H9 (cell line): ENCODE measurements at regions not wholly inside any gene's neighbourhood (a gene's known extent, or its start where the extent isn't known, plus 50 kb on each side); places are given as distances from the start of the nearest gene placed in this dataset.

ENCODE experiments used
- DNase-seq: peaks from one replicate; pipeline ENCODE4 v3.0.0-alpha.2; 2017
- H2AFZ ChIP-seq: one replicate; pipeline ENCODE4 v1.6.1; 2013; ENCODE audit warnings: mild to moderate bottlenecking, low read length, control low read depth, moderate library complexity
- H2AK5ac ChIP-seq: 2 replicates; pipeline ENCODE4 v1.6.1; 2013; ENCODE audit warnings: low read length, control low read depth, mixed read lengths; ENCODE audit not compliant: insufficient read length
- H2BK120ac ChIP-seq: one replicate; pipeline ENCODE4 v1.6.1; 2013; ENCODE audit warnings: low read depth, mild to moderate bottlenecking, low read length, control low read depth, inconsistent platforms; ENCODE audit not compliant: poor library complexity, severe bottlenecking
- H2BK12ac ChIP-seq: 2 replicates; pipeline ENCODE4 v1.6.1; 2013; ENCODE audit warnings: low read length, control low read depth, mixed read lengths, low read depth; ENCODE audit not compliant: insufficient read length
- H2BK15ac ChIP-seq: 2 replicates; pipeline ENCODE4 v1.6.1; 2013; ENCODE audit warnings: low read depth, low read length, control low read depth
- H2BK20ac ChIP-seq: one replicate; pipeline ENCODE4 v1.6.1; 2013; ENCODE audit warnings: low read depth, mild to moderate bottlenecking, low read length, control low read depth, inconsistent platforms; ENCODE audit not compliant: poor library complexity, severe bottlenecking
- H2BK5ac ChIP-seq: 2 replicates; pipeline ENCODE4 v1.6.1; 2013; ENCODE audit warnings: low read length, control low read depth, mixed read lengths; ENCODE audit not compliant: insufficient read length
- H3K14ac ChIP-seq: 2 replicates; pipeline ENCODE4 v1.6.1; 2013; ENCODE audit warnings: low read length, control low read depth; ENCODE audit not compliant: insufficient read depth
- H3K18ac ChIP-seq: 2 replicates; pipeline ENCODE4 v1.6.1; 2013; ENCODE audit warnings: low read depth, mild to moderate bottlenecking, mixed read lengths, low read length, control low read depth; ENCODE audit not compliant: insufficient read length
- H3K23ac ChIP-seq: 2 replicates; pipeline ENCODE4 v1.6.1; 2013; ENCODE audit warnings: low read length, control low read depth, mixed read lengths, low read depth; ENCODE audit not compliant: insufficient read length
- H3K23me2 ChIP-seq: 2 replicates; pipeline ENCODE4 v1.6.1; 2013; ENCODE audit warnings: low read depth, mild to moderate bottlenecking, mixed read lengths, low read length, control low read depth; ENCODE audit not compliant: insufficient read length, poor library complexity, severe bottlenecking
- H3K27ac ChIP-seq: 2 replicates; pipeline ENCODE4 v1.5.1; 2013; ENCODE audit warnings: low read length, control low read depth, mixed read lengths, low read depth; ENCODE audit not compliant: insufficient read length
- H3K27me3 ChIP-seq: 2 replicates; pipeline ENCODE4 v1.6.1; 2013; ENCODE audit warnings: low read length, control low read depth, inconsistent platforms; ENCODE audit not compliant: insufficient read depth
- H3K4ac ChIP-seq: 2 replicates; pipeline ENCODE4 v1.6.1; 2013; ENCODE audit warnings: low read depth, mild to moderate bottlenecking, control low read depth, inconsistent platforms, low read length, moderate library complexity
- H3K4me1 ChIP-seq: 2 replicates; pipeline ENCODE4 v1.6.1; 2013; ENCODE audit warnings: low read length, control low read depth, inconsistent platforms; ENCODE audit not compliant: insufficient read depth
- H3K4me2 ChIP-seq: 2 replicates; pipeline ENCODE4 v1.6.1; 2013; ENCODE audit warnings: low read length, control low read depth, mixed read lengths; ENCODE audit not compliant: insufficient read length, insufficient read depth
- H3K56ac ChIP-seq: 2 replicates; pipeline ENCODE4 v1.6.1; 2013; ENCODE audit warnings: low read depth, mild to moderate bottlenecking, mixed read lengths, low read length, control low read depth; ENCODE audit not compliant: insufficient read length
- H3K79me1 ChIP-seq: 2 replicates; pipeline ENCODE4 v1.6.1; 2013; ENCODE audit warnings: low read depth, mild to moderate bottlenecking, moderate library complexity, low read length, control low read depth, inconsistent platforms; ENCODE audit not compliant: insufficient read depth, poor library complexity, severe bottlenecking
- H3K79me2 ChIP-seq: 2 replicates; pipeline ENCODE4 v1.6.1; 2013; ENCODE audit warnings: low read length, control low read depth, inconsistent platforms; ENCODE audit not compliant: insufficient read depth
- H3K9ac ChIP-seq: 2 replicates; pipeline ENCODE4 v1.6.1; 2013; ENCODE audit warnings: low read length, control low read depth, mixed read lengths; ENCODE audit not compliant: insufficient read length; ENCODE audit errors: extremely low read depth
- H3K9me3 ChIP-seq: one replicate; pipeline ENCODE4 v1.6.1; 2013; ENCODE audit warnings: low read depth, low read length, inconsistent platforms; ENCODE audit not compliant: control insufficient read depth
- H3T11ph ChIP-seq: one replicate; pipeline ENCODE4 v1.6.1; 2013; ENCODE audit warnings: mild to moderate bottlenecking, low read length, control low read depth, inconsistent platforms
- H4K20me1 ChIP-seq: one replicate; pipeline ENCODE4 v1.6.1; 2013; ENCODE audit not compliant: control insufficient read depth, insufficient read length, insufficient read depth
- H4K5ac ChIP-seq: 2 replicates; pipeline ENCODE4 v1.6.1; 2013; ENCODE audit warnings: low read depth, mild to moderate bottlenecking, mixed read lengths, low read length, control low read depth; ENCODE audit not compliant: insufficient read length
- H4K8ac ChIP-seq: replicated peaks from 2 replicates; pipeline ENCODE4 v1.6.1; 2013; ENCODE audit warnings: low read length, control low read depth, mixed read lengths, low read depth; ENCODE audit not compliant: insufficient read length
- H4K91ac ChIP-seq: 2 replicates; pipeline ENCODE4 v1.6.1; 2013; ENCODE audit warnings: low read depth, mild to moderate bottlenecking, moderate library complexity, mixed read lengths, low read length, control low read depth; ENCODE audit not compliant: insufficient read length
- H3K27ac Mint-ChIP-seq, 3 experiments: 2 replicates in 2 of 3; 3 replicates in 1 of 3; pipeline ENCODE4 v1.8.0; 2020 to 2021; ENCODE audit warnings: mixed read lengths in 3 of 3, mild to moderate bottlenecking in 1 of 3, moderate library complexity in 1 of 3
- H3K27me3 Mint-ChIP-seq: 2 replicates; pipeline ENCODE4 v1.8.0; 2021; ENCODE audit warnings: low read depth, mild to moderate bottlenecking, moderate library complexity, mixed read lengths
- H3K36me3 Mint-ChIP-seq, 3 experiments: 2 replicates in 2 of 3; 3 replicates in 1 of 3; pipeline ENCODE4 v1.8.0; 2020 to 2021; ENCODE audit warnings: low read depth in 3 of 3, mixed read lengths in 3 of 3; ENCODE audit not compliant: insufficient read depth in 1 of 3
- H3K4me1 Mint-ChIP-seq, 2 experiments: 2 replicates each; pipeline ENCODE4 v1.8.0; 2020; ENCODE audit warnings: mixed read lengths in 2 of 2
- H3K4me3 Mint-ChIP-seq, 2 experiments: 2 replicates in 1 of 2; 3 replicates in 1 of 2; pipeline ENCODE4 v1.8.0; 2020 to 2021; ENCODE audit warnings: mild to moderate bottlenecking in 2 of 2, mixed read lengths in 2 of 2, moderate library complexity in 1 of 2
- H3K9me3 Mint-ChIP-seq, 2 experiments: 2 replicates in 1 of 2; 3 replicates in 1 of 2; pipeline ENCODE4 v1.8.0; 2020; ENCODE audit warnings: mild to moderate bottlenecking in 2 of 2, mixed read lengths in 2 of 2, moderate library complexity in 1 of 2
- CTCF ChIP-seq: fragments of 200-600 bp; sonication (generic); conservative IDR thresholded peaks from 3 replicates; pipeline ENCODE4 v1.8.0; 2021; ENCODE audit warnings: antibody characterized with exemption, mild to moderate bottlenecking
- whole genome bisulfite sequencing: extraction: QIAGEN DNeasy Blood & Tissue Kit; methylation state at CpG from one replicate; pipeline ENCODE4 v1.1.7; 2013; ENCODE audit warnings: missing lambda C conversion rate, low lambda C conversion rate, mixed read lengths; ENCODE audit not compliant: insufficient read length; ENCODE audit errors: extremely low coverage; 5-methylcytosine and 5-hydroxymethylcytosine counted together

- Histone ChIP-seq H3K27ac (no peak overlapping the region), H3K4ac (no peak overlapping the region), H3K4me2 (no peak overlapping the region), H4K91ac (no peak overlapping the region), H2BK5ac (no peak overlapping the region), H3K14ac (no peak overlapping the region), H3K9me3 (no peaks in the 10 kb centered on the region), H2AK5ac (no peak overlapping the region), H3K56ac (no peak overlapping the region), H3T11ph (no peak overlapping the region), H3K9ac (no peak overlapping the region), H2BK120ac (no peak overlapping the region), H2BK15ac (no peak overlapping the region), H3K79me1 (no peaks in the 10 kb centered on the region), H3K23ac (no peak overlapping the region), H3K27me3 (no peaks in the 10 kb centered on the region), H4K8ac (no peak overlapping the region), H2AFZ (no peak overlapping the region), H3K4me1 (no peaks in the 10 kb centered on the region), H2BK12ac (no peak overlapping the region), H4K5ac (no peak overlapping the region), H2BK20ac (no peak overlapping the region), H3K18ac (no peak overlapping the region), H3K23me2 (no peaks in the 10 kb centered on the region), H4K20me1 (no peaks in the 10 kb centered on the region), H3K79me2 (no peaks in the 10 kb centered on the region; the same call in 1 of the 2 replicates)
- no peak overlapping the region for H3K4me3 Mint-ChIP-seq
- H3K27ac Mint-ChIP-seq = no peak overlapping the region
- no peak for DNase-seq
- H3K27me3 Mint-ChIP-seq = peaks cover 4% of the 10 kb centered on the region
- peaks cover 5% of the 10 kb centered on the region in 2 experiments; a peak in 3 of 4 replicates for H3K4me1 Mint-ChIP-seq
- H3K9me3 Mint-ChIP-seq = no peaks in the 10 kb centered on the region; a peak in 1 of 5 replicates
- H3K36me3 Mint-ChIP-seq = no peaks in the 10 kb centered on the region
- TF ChIP-seq CTCF = no peak
- no CpG with 5 or more reads among the region's 2 CpGs for WGBS
Measured at GRCh38 chr3:55159711-55160110, 231.9 kb upstream of the LRTM1 start.
